NCI-H2107 treated with DMSO at 0.1 percent for 48 hours (cell line): ENCODE measurements at regions not wholly inside any gene's neighbourhood (a gene's known extent, or its start where the extent isn't known, plus 50 kb on each side); places are given as distances from the start of the nearest gene placed in this dataset.
"Not testable (repeated sequence)": the region's sequence is repeated elsewhere in the genome, so short reads cannot be mapped to it uniquely, and the experiment has no call there.

Source experiments
- DNase-seq: peaks from one replicate; lab custom pipeline; 2025; ENCODE audit not compliant: unreplicated experiment; lab: John Stamatoyannopoulos, UW

- DNase-seq: no peak
Observed at GRCh38 chrX:131595120-131595519, 51.2 kb downstream of the OR13H1 start.

GRCh38 chrX:131607792-131608369, 64.0 kb downstream of the OR13H1 start:
- no peak for DNase-seq

- DNase-seq: no peak
Observed at GRCh38 chrX:131609480-131609879, 65.6 kb downstream of the OR13H1 start.

- DNase-seq: no peak
Observed at GRCh38 chrX:131613260-131613659, 69.4 kb downstream of the OR13H1 start.

GRCh38 chrX:131614241-131614640, 70.4 kb downstream of the OR13H1 start:
- no peak for DNase-seq

- DNase-seq: no peak
Observed at GRCh38 chrX:131617182-131617581, 73.3 kb downstream of the OR13H1 start.

- DNase-seq: no peak
Observed at GRCh38 chrX:131621650-131622049, 77.8 kb downstream of the OR13H1 start.

GRCh38 chrX:131626681-131627296, 82.9 kb downstream of the OR13H1 start:
- no peak for DNase-seq

- no peak for DNase-seq
Observed at GRCh38 chrX:131630534-131630933, 86.7 kb downstream of the OR13H1 start.

GRCh38 chrX:131633285-131633917, 89.5 kb downstream of the OR13H1 start:
- peak; percentile 42 for DNase-seq

- no peak for DNase-seq
Observed at GRCh38 chrX:131634900-131635299, 91.0 kb downstream of the OR13H1 start.

GRCh38 chrX:131646106-131646505, 102.2 kb downstream of the OR13H1 start:
- DNase-seq: no peak

- no peak for DNase-seq
Observed at GRCh38 chrX:131649741-131650140, 105.9 kb downstream of the OR13H1 start.

GRCh38 chrX:131650637-131651410, 107.0 kb downstream of the OR13H1 start:
- DNase-seq: no peak

- not testable (repeated sequence) for DNase-seq
Observed at GRCh38 chrX:131663726-131664125, 119.9 kb downstream of the OR13H1 start.

GRCh38 chrX:131671735-131672134, 127.9 kb downstream of the OR13H1 start:
- no peak for DNase-seq

- DNase-seq: peak; percentile 4
Observed at GRCh38 chrX:131675596-131676194, 131.8 kb downstream of the OR13H1 start.

GRCh38 chrX:131677655-131678628, 134.1 kb downstream of the OR13H1 start:
- DNase-seq: peak; percentile 51

- DNase-seq: not testable (repeated sequence)
Observed at GRCh38 chrX:131682735-131683134, 138.9 kb downstream of the OR13H1 start.

GRCh38 chrX:131693359-131693758, 149.5 kb downstream of the OR13H1 start:
- DNase-seq: no peak
